NCI-H2196 treated with DMSO at 0.1 percent for 48 hours (cell line): ENCODE measurements at regions not wholly inside any gene's neighbourhood (a gene's known extent, or its start where the extent isn't known, plus 50 kb on each side); places are given as distances from the start of the nearest gene placed in this dataset.
"Not testable (repeated sequence)": the region's sequence is repeated elsewhere in the genome, so short reads cannot be mapped to it uniquely, and the experiment has no call there.

Source experiments
- DNase-seq: peaks from one replicate; lab custom pipeline; 2025; ENCODE audit not compliant: unreplicated experiment; lab: John Stamatoyannopoulos, UW

- no peak for DNase-seq
Measured at GRCh38 chr16:86335266-86336172, 174.8 kb upstream of the FOXF1 start.

GRCh38 chr16:86337138-86337537, 173.2 kb upstream of the FOXF1 start:
- no peak for DNase-seq

GRCh38 chr16:86337581-86338402, 172.5 kb upstream of the FOXF1 start:
- no peak for DNase-seq

GRCh38 chr16:86338403-86339115, 171.8 kb upstream of the FOXF1 start:
- DNase-seq = no peak

GRCh38 chr16:86342161-86342834, 168.0 kb upstream of the FOXF1 start:
- DNase-seq = no peak

- no peak for DNase-seq
Measured at GRCh38 chr16:86343027-86343795, 167.1 kb upstream of the FOXF1 start.

- DNase-seq = no peak
Measured at GRCh38 chr16:86343796-86344585, 166.3 kb upstream of the FOXF1 start.

- no peak for DNase-seq
Measured at GRCh38 chr16:86344586-86344871, 165.8 kb upstream of the FOXF1 start.

GRCh38 chr16:86344881-86345280, 165.4 kb upstream of the FOXF1 start:
- no peak for DNase-seq

- no peak for DNase-seq
Measured at GRCh38 chr16:86345516-86345915, 164.8 kb upstream of the FOXF1 start.

GRCh38 chr16:86346034-86346433, 164.3 kb upstream of the FOXF1 start:
- no peak for DNase-seq

- no peak for DNase-seq
Measured at GRCh38 chr16:86347090-86347489, 163.2 kb upstream of the FOXF1 start.

GRCh38 chr16:86347916-86348555, 162.3 kb upstream of the FOXF1 start:
- DNase-seq = no peak

GRCh38 chr16:86349338-86349900, 160.9 kb upstream of the FOXF1 start:
- DNase-seq = no peak

- no peak for DNase-seq
Measured at GRCh38 chr16:86350289-86350688, 160.0 kb upstream of the FOXF1 start.

GRCh38 chr16:86351041-86351784, 159.1 kb upstream of the FOXF1 start:
- no peak for DNase-seq

GRCh38 chr16:86351785-86352139, 158.6 kb upstream of the FOXF1 start:
- DNase-seq = not testable (repeated sequence)

- no peak for DNase-seq
Measured at GRCh38 chr16:86353148-86353547, 157.2 kb upstream of the FOXF1 start.
